ENCODE measurements at regions not wholly inside any gene's neighbourhood (a gene's known extent, or its start where the extent isn't known, plus 50 kb on each side); places are given as distances from the start of the nearest gene placed in this dataset.

DNA sequence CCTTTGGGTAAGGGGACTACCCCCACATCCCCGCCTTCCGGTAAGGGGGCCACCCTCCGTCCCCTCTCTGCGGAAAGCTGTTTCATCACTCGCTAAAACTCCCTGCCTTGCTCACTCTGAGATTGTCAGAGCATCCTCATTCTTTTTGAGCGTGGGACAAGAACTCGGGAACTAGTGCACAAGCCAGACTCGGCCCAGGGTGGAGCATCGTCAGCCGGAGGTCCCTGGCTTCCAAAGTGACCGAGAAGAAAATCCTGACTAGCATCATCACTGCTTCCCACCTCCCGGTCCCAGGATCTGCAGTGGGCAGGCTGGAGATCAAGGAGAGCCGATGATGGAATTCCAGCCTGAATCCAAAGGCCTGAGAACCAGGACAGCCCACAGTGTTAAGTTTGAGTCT is 380.3 kb downstream of the SEC14L1 start:
- TF ChIP-seq, protein P1, sequence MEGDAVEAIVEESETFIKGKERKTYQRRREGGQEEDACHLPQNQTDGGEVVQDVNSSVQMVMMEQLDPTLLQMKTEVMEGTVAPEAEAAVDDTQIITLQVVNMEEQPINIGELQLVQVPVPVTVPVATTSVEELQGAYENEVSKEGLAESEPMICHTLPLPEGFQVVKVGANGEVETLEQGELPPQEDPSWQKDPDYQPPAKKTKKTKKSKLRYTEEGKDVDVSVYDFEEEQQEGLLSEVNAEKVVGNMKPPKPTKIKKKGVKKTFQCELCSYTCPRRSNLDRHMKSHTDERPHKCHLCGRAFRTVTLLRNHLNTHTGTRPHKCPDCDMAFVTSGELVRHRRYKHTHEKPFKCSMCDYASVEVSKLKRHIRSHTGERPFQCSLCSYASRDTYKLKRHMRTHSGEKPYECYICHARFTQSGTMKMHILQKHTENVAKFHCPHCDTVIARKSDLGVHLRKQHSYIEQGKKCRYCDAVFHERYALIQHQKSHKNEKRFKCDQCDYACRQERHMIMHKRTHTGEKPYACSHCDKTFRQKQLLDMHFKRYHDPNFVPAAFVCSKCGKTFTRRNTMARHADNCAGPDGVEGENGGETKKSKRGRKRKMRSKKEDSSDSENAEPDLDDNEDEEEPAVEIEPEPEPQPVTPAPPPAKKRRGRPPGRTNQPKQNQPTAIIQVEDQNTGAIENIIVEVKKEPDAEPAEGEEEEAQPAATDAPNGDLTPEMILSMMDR (IDR thresholded peaks at IDR 0.05), result no peak
- no peak for TF ChIP-seq POLR2AphosphoS5 (IDR thresholded peaks at IDR 0.05; ENCODE audit: insufficient read depth in 1 of 2, low read depth in 1 of 2)

Measured in vagina (tissue), 2 donors.